IMR-90 (cell line): ENCODE measurements at regions not wholly inside any gene's neighbourhood (a gene's known extent, or its start where the extent isn't known, plus 50 kb on each side); places are given as distances from the start of the nearest gene placed in this dataset.

Experiments used
- ATAC-seq: fragments of 200-7000 bp; cut with Tn5 transposase; 2 replicates; pipeline ENCODE4 v1.9.1; 2020; ENCODE audit warnings: low read depth, mild to moderate bottlenecking, moderate library complexity
- BruUV-seq: library from RNA; stranded (reverse); fragments of 400-500 nt; replicated peaks from 2 replicates; lab custom pipeline; 2021; lab: Mats Ljungman, UMichigan
- CTCF ChIA-PET: fragments of 300-600 bp; formaldehyde crosslinking; extraction: SDS; loops from one replicate; lab custom pipeline; 2021; ENCODE audit warnings: antibody characterized with exemption; lab: Yijun Ruan, JAX
- POLR2A ChIA-PET: fragments of 300-600 bp; sonication (Branson Sonifier 250); formaldehyde crosslinking; loops from one replicate; lab custom pipeline; 2022; ENCODE audit warnings: antibody characterized with exemption; ENCODE audit not compliant: unreplicated experiment; lab: Charles Lee
- DNase-seq: peaks from one replicate; pipeline ENCODE4 v3.0.0; 2013
- H2AFZ ChIP-seq: replicated peaks from 2 replicates; pipeline ENCODE3; 2013; ENCODE audit warnings: low read length, mild to moderate bottlenecking; ENCODE audit not compliant: poor library complexity
- H2AK5ac ChIP-seq: 2 replicates; pipeline ENCODE4 v1.6.1; 2013; ENCODE audit warnings: low read depth, low read length, inconsistent platforms
- H2AK9ac ChIP-seq: replicated peaks from 2 replicates; pipeline ENCODE3; 2013; ENCODE audit warnings: mild to moderate bottlenecking, low read depth, low read length, moderate library complexity; ENCODE audit not compliant: poor library complexity
- H2BK120ac ChIP-seq: 2 replicates; pipeline ENCODE4 v1.6.1; 2013; ENCODE audit warnings: low read depth, low read length, inconsistent platforms
- H2BK15ac ChIP-seq: 3 replicates; pipeline ENCODE4 v1.6.1; 2013; ENCODE audit warnings: low read depth, low read length, inconsistent platforms
- H2BK20ac ChIP-seq: 2 replicates; pipeline ENCODE4 v1.6.1; 2013; ENCODE audit warnings: low read depth, mild to moderate bottlenecking, inconsistent platforms, low read length, moderate library complexity
- H2BK5ac ChIP-seq: 2 replicates; pipeline ENCODE4 v1.6.1; 2013; ENCODE audit warnings: mild to moderate bottlenecking, low read depth, low read length, inconsistent platforms; ENCODE audit not compliant: poor library complexity, severe bottlenecking
- H3K14ac ChIP-seq: replicated peaks from 2 replicates; pipeline ENCODE4 v1.6.1; 2013; ENCODE audit warnings: low read depth, low read length, inconsistent platforms
- H3K18ac ChIP-seq: 2 replicates; pipeline ENCODE4 v1.6.1; 2013; ENCODE audit warnings: low read depth, low read length, control low read depth
- H3K23ac ChIP-seq: 2 replicates; pipeline ENCODE4 v1.6.1; 2013; ENCODE audit warnings: low read depth, low read length, inconsistent platforms
- H3K27ac ChIP-seq: 2 replicates; pipeline ENCODE4 v1.5.1; 2013; ENCODE audit warnings: mild to moderate bottlenecking, control low read depth, low read length; ENCODE audit not compliant: insufficient read depth
- H3K27me3 ChIP-seq: 2 replicates; pipeline ENCODE4 v1.6.1; 2013; ENCODE audit warnings: low read length; ENCODE audit not compliant: control insufficient read depth, insufficient read depth
- H3K36me3 ChIP-seq: 2 replicates; pipeline ENCODE4 v1.6.1; 2013; ENCODE audit warnings: low read length, mixed read lengths; ENCODE audit not compliant: control insufficient read depth, insufficient read depth
- H3K4ac ChIP-seq: 2 replicates; pipeline ENCODE4 v1.6.1; 2013; ENCODE audit warnings: low read depth, low read length, inconsistent platforms
- H3K4me1 ChIP-seq: 2 replicates; pipeline ENCODE4 v1.6.1; 2013; ENCODE audit warnings: low read length, mixed read lengths; ENCODE audit not compliant: control insufficient read depth, insufficient read depth
- H3K4me2 ChIP-seq: 2 replicates; pipeline ENCODE4 v1.6.1; 2013; ENCODE audit warnings: low read depth, mild to moderate bottlenecking, control low read depth, low read length, moderate library complexity
- H3K4me3 ChIP-seq: 2 replicates; pipeline ENCODE4 v1.5.1; 2013; ENCODE audit warnings: low read depth, mild to moderate bottlenecking, control low read depth, low read length, moderate library complexity; ENCODE audit not compliant: insufficient read depth
- H3K56ac ChIP-seq: 2 replicates; pipeline ENCODE4 v1.6.1; 2013; ENCODE audit warnings: low read length, inconsistent platforms; ENCODE audit not compliant: insufficient read depth; ENCODE audit errors: extremely low read depth
- H3K79me1 ChIP-seq, 2 experiments: 2 replicates each; pipeline ENCODE4 v1.6.1; 2013; ENCODE audit warnings: low read length in 2 of 2, inconsistent platforms in 1 of 2, low read depth in 1 of 2
- H3K9ac ChIP-seq: 2 replicates; pipeline ENCODE4 v1.6.1; 2013; ENCODE audit warnings: low read depth, low read length, control low read depth
- H3K9me1 ChIP-seq: 2 replicates; pipeline ENCODE4 v1.6.1; 2013; ENCODE audit warnings: low read length, inconsistent platforms; ENCODE audit not compliant: insufficient read depth
- H3K9me3 ChIP-seq: 2 replicates; pipeline ENCODE4 v1.6.1; 2013; ENCODE audit warnings: low read length; ENCODE audit not compliant: control insufficient read depth, insufficient read depth
- H4K20me1 ChIP-seq: 2 replicates; pipeline ENCODE4 v1.6.1; 2013; ENCODE audit warnings: low read length, inconsistent platforms; ENCODE audit not compliant: insufficient read depth
- H4K5ac ChIP-seq: 2 replicates; pipeline ENCODE4 v1.6.1; 2013; ENCODE audit warnings: mild to moderate bottlenecking, low read depth, low read length, control low read depth
- H4K8ac ChIP-seq, 2 experiments: 2 replicates each; pipeline ENCODE4 v1.6.1; 2013; ENCODE audit warnings: low read depth in 2 of 2, low read length in 2 of 2, control low read depth in 1 of 2, inconsistent platforms in 1 of 2
- H4K91ac ChIP-seq: 2 replicates; pipeline ENCODE4 v1.6.1; 2013; ENCODE audit warnings: low read depth, low read length, inconsistent platforms; ENCODE audit not compliant: insufficient read depth
- BHLHE40 ChIP-seq: fragments of 150-350 bp; IDR thresholded peaks from 2 replicates; pipeline ENCODE4 v1.6.1; 2016; ENCODE audit warnings: mild to moderate bottlenecking, low read depth, low read length
- CEBPB ChIP-seq: IDR thresholded peaks from 2 replicates; pipeline ENCODE4 v1.6.1; 2012; ENCODE audit warnings: low read depth, low read length, improper control_type of control experiment
- CHD1 ChIP-seq: IDR thresholded peaks from 2 replicates; pipeline ENCODE4 v1.6.1; 2012; ENCODE audit warnings: low read depth, low read length, improper control_type of control experiment
- ELK1 ChIP-seq: fragments of 150-350 bp; IDR thresholded peaks from 2 replicates; pipeline ENCODE4 v1.6.1; 2016; ENCODE audit warnings: low read depth, mild to moderate bottlenecking, low read length, moderate library complexity, borderline replicate concordance
- FOS ChIP-seq: fragments of 150-350 bp; IDR thresholded peaks from 2 replicates; pipeline ENCODE4 v1.6.1; 2016; ENCODE audit warnings: low read depth, low read length
- MAFK ChIP-seq: IDR thresholded peaks from 2 replicates; pipeline ENCODE4 v1.6.1; 2012; ENCODE audit warnings: low read depth, low read length, improper control_type of control experiment
- MAZ ChIP-seq: IDR thresholded peaks from 2 replicates; pipeline ENCODE4 v1.6.1; 2012; ENCODE audit warnings: low read depth, mild to moderate bottlenecking, low read length, improper control_type of control experiment, moderate library complexity, borderline replicate concordance
- MXI1 ChIP-seq: IDR thresholded peaks from 2 replicates; pipeline ENCODE4 v1.6.1; 2012; ENCODE audit warnings: low read depth, mild to moderate bottlenecking, low read length, moderate library complexity, borderline replicate concordance
- NFE2L2 ChIP-seq: fragments of 150-350 bp; IDR thresholded peaks from 2 replicates; pipeline ENCODE4 v1.6.1; 2016; ENCODE audit warnings: low read depth, mild to moderate bottlenecking, low read length
- POLR2A ChIP-seq: IDR thresholded peaks from 2 replicates; pipeline ENCODE4 v1.6.1; 2012; ENCODE audit warnings: mild to moderate bottlenecking, low read depth, low read length
- RAD21 ChIP-seq: IDR thresholded peaks from 2 replicates; pipeline ENCODE4 v1.6.1; 2012; ENCODE audit warnings: low read length, improper control_type of control experiment
- RCOR1 ChIP-seq: IDR thresholded peaks from 2 replicates; pipeline ENCODE4 v1.6.1; 2012; ENCODE audit warnings: mild to moderate bottlenecking, low read length, improper control_type of control experiment; ENCODE audit not compliant: insufficient replicate concordance
- RFX5 ChIP-seq: IDR thresholded peaks from 2 replicates; pipeline ENCODE4 v1.8.0; 2012; ENCODE audit warnings: low read depth, mild to moderate bottlenecking, low read length, moderate library complexity
- SMC3 ChIP-seq: fragments of 150-350 bp; IDR thresholded peaks from 2 replicates; pipeline ENCODE4 v1.6.1; 2016; ENCODE audit warnings: low read depth, mild to moderate bottlenecking, antibody characterized with exemption, low read length, moderate library complexity
- USF2 ChIP-seq: fragments of 150-350 bp; IDR thresholded peaks from 2 replicates; pipeline ENCODE4 v1.6.1; 2017; ENCODE audit warnings: mild to moderate bottlenecking, antibody characterized with exemption, low read length, low read depth
- WGBS, 2 experiments: methylation state at CpG; one replicate each; pipeline versions ENCODE4 v1.1.5 to v1.1.7; 2013; ENCODE audit warnings: missing lambda C conversion rate in 2 of 2; ENCODE audit not compliant: insufficient read length in 1 of 2; ENCODE audit errors: extremely low coverage in 2 of 2; 5-methylcytosine and 5-hydroxymethylcytosine counted together
- dilution Hi-C: fragments of 300-500 bp; cut with HindIII; formaldehyde crosslinking; loops from one replicate; pipeline ENCODE4 v1.14.3; 2018; ENCODE audit warnings: low sequenced_read_pairs; ENCODE audit not compliant: unreplicated experiment
- in situ Hi-C: fragments of 300-500 bp; cut with MboI; formaldehyde crosslinking; loops from 3 replicates; pipeline ENCODE4 v1.14.3; 2019; ENCODE audit warnings: low sequenced_read_pairs, inconsistent platforms, mixed read lengths
- intact Hi-C: fragments of 100-400 bp; cut with micrococcal nuclease; formaldehyde crosslinking; loops from 2 replicates; pipeline ENCODE4 v1.10.0; 2022

GRCh38 chr13:67588607-67589006, 358.5 kb upstream of the PCDH9 start:
- H2BK15ac ChIP-seq: no peak overlapping the region
- H3K23ac ChIP-seq: no peak overlapping the region
- H2AFZ ChIP-seq: no peak overlapping the region
- no peaks in the 10 kb centered on the region for H3K9me1 ChIP-seq
- ChIA-PET CTCF (no interaction called here), POLR2A (no interaction called here)
- no peak overlapping the region for H2AK9ac ChIP-seq
- no peak overlapping the region for H3K18ac ChIP-seq
- H3K4me1 ChIP-seq: no peaks in the 10 kb centered on the region
- DNase-seq: no peak
- H3K4me3 ChIP-seq: no peak overlapping the region
- in situ Hi-C loops: no loop called here
- H3K36me3 ChIP-seq: no peaks in the 10 kb centered on the region
- H3K14ac ChIP-seq: no peak overlapping the region
- no peak overlapping the region for H3K9ac ChIP-seq
- BruUV-seq: no TSS peak
- H4K20me1 ChIP-seq: no peaks in the 10 kb centered on the region
- no peak overlapping the region for H4K5ac ChIP-seq
- intact Hi-C loops: no loop called here
- 72% methylated on average over 4 of the region's 4 CpGs; no CpG with 5 or more reads in 1 of the 2 experiments for WGBS, 2 experiments
- ATAC-seq: no peak
- H2BK5ac ChIP-seq: no peak overlapping the region
- H3K79me1 ChIP-seq: no peaks in the 10 kb centered on the region
- no peak overlapping the region for H2AK5ac ChIP-seq
- no peak overlapping the region for H2BK20ac ChIP-seq
- no peak overlapping the region for H3K56ac ChIP-seq
- dilution Hi-C loops: no loop called here
- no peaks in the 10 kb centered on the region for H3K9me3 ChIP-seq
- H3K4me2 ChIP-seq: no peak overlapping the region
- H3K27me3 ChIP-seq: no peaks in the 10 kb centered on the region
- H4K8ac ChIP-seq: no peak overlapping the region
- no peak overlapping the region for H3K4ac ChIP-seq
- no peak overlapping the region for H3K27ac ChIP-seq
- no peak overlapping the region for H4K91ac ChIP-seq
- TF ChIP-seq POLR2A: no peak
- TF ChIP-seq MAZ: no peak
- no peak for TF ChIP-seq RCOR1
- no peak for TF ChIP-seq NFE2L2
- TF ChIP-seq RAD21: no peak
- no peak for TF ChIP-seq FOS
- TF ChIP-seq MXI1: no peak
- no peak for TF ChIP-seq BHLHE40
- no peak for TF ChIP-seq CEBPB
- TF ChIP-seq RFX5: no peak
- no peak for TF ChIP-seq SMC3
- TF ChIP-seq MAFK: no peak
- TF ChIP-seq ELK1: no peak
- no peak for TF ChIP-seq USF2
- no peak for TF ChIP-seq CHD1
- no peak overlapping the region for H2BK120ac ChIP-seq
